HEK293 (cell line): ENCODE measurements at regions not wholly inside any gene's neighbourhood (a gene's known extent, or its start where the extent isn't known, plus 50 kb on each side); places are given as distances from the start of the nearest gene placed in this dataset.

Source experiments
- CTCF ChIA-PET: fragments of 350-600 bp; formaldehyde crosslinking; extraction: SDS; loops from one replicate; lab custom pipeline; 2021; ENCODE audit warnings: antibody characterized with exemption; lab: Yijun Ruan, JAX
- POLR2A ChIA-PET: fragments of 300-600 bp; formaldehyde crosslinking; extraction: SDS; loops from one replicate; lab custom pipeline; 2020; ENCODE audit warnings: antibody characterized with exemption, inconsistent platforms; lab: Yijun Ruan, JAX
- H3K27ac ChIP-seq: fragments of 200-500 bp; sonication (Bioruptor generic); 2 replicates; pipeline ENCODE4 v1.5.1; 2014; ENCODE audit warnings: low read depth, low read length, control low read depth, inconsistent platforms; ENCODE audit errors: extremely low read depth
- H3K36me3 ChIP-seq, 2 experiments: fragments of 200-500 bp in 1 of 2; sonication (Bioruptor generic) in 1 of 2; 1 replicate in 1 of 2; 2 replicates in 1 of 2; pipeline ENCODE4 v1.5.1; 2014 to 2017; ENCODE audit warnings: inconsistent platforms in 2 of 2, low read length in 2 of 2; ENCODE audit not compliant: control insufficient read depth in 2 of 2, insufficient read depth in 1 of 2
- H3K4me1 ChIP-seq: fragments of 200-500 bp; sonication (Bioruptor generic); 2 replicates; pipeline ENCODE4 v1.5.1; 2014; ENCODE audit warnings: mild to moderate bottlenecking, low read length, inconsistent platforms; ENCODE audit not compliant: control insufficient read depth, insufficient read depth
- H3K4me3 ChIP-seq: 2 replicates; pipeline ENCODE4 v1.5.1; 2011; ENCODE audit warnings: low read depth, mild to moderate bottlenecking, control low read depth, low read length, moderate library complexity
- H3K9me3 ChIP-seq: fragments of 200-500 bp; sonication (Bioruptor generic); 2 replicates; pipeline ENCODE4 v1.5.1; 2014; ENCODE audit warnings: low read depth, low read length, inconsistent platforms; ENCODE audit not compliant: control insufficient read depth, insufficient read depth
- FEZF1 ChIP-seq: fragments of 450-650 bp; formaldehyde crosslinking; IDR thresholded peaks from 2 replicates; pipeline ENCODE4 v1.5.1; 2016; ENCODE audit warnings: missing biosample characterization, missing genetic modification characterization
- REPIN1 ChIP-seq: fragments of 450-650 bp; formaldehyde crosslinking; IDR thresholded peaks from 2 replicates; pipeline ENCODE4 v1.5.1; 2017; ENCODE audit warnings: missing biosample characterization, missing genetic modification characterization, low read depth
- SCRT1 ChIP-seq: fragments of 450-650 bp; formaldehyde crosslinking; IDR thresholded peaks from 2 replicates; pipeline ENCODE4 v1.5.1; 2016; ENCODE audit warnings: missing biosample characterization, missing genetic modification characterization, borderline replicate concordance
- SCRT2 ChIP-seq: fragments of 450-650 bp; formaldehyde crosslinking; IDR thresholded peaks from 2 replicates; pipeline ENCODE4 v1.5.1; 2016; ENCODE audit warnings: missing biosample characterization, missing genetic modification characterization
- ZFHX2 ChIP-seq: fragments of 450-650 bp; formaldehyde crosslinking; conservative IDR thresholded peaks from 2 replicates; pipeline ENCODE4 v1.5.1; 2016; ENCODE audit warnings: missing biosample characterization, missing genetic modification characterization
- ZFP69B ChIP-seq: fragments of 450-650 bp; formaldehyde crosslinking; IDR thresholded peaks from 2 replicates; pipeline ENCODE4 v1.5.1; 2016; ENCODE audit warnings: missing biosample characterization, missing genetic modification characterization
- ZNF23 ChIP-seq: fragments of 450-650 bp; formaldehyde crosslinking; IDR thresholded peaks from 2 replicates; pipeline ENCODE4 v1.5.1; 2016; ENCODE audit warnings: missing biosample characterization, missing genetic modification characterization, borderline replicate concordance
- ZNF350 ChIP-seq: fragments of 450-650 bp; formaldehyde crosslinking; IDR thresholded peaks from 2 replicates; pipeline ENCODE4 v1.5.0; 2017; ENCODE audit warnings: missing biosample characterization, mild to moderate bottlenecking, missing genetic modification characterization
- ZNF394 ChIP-seq: fragments of 450-650 bp; formaldehyde crosslinking; IDR thresholded peaks from 2 replicates; pipeline ENCODE4 v1.5.1; 2016; ENCODE audit warnings: missing biosample characterization, missing genetic modification characterization, mild to moderate bottlenecking, moderate library complexity, borderline replicate concordance
- ZNF426 ChIP-seq: fragments of 450-650 bp; formaldehyde crosslinking; IDR thresholded peaks from 2 replicates; pipeline ENCODE4 v1.5.1; 2017; ENCODE audit warnings: missing biosample characterization, missing genetic modification characterization, mild to moderate bottlenecking, inconsistent platforms, moderate library complexity
- ZNF521 ChIP-seq: fragments of 450-650 bp; formaldehyde crosslinking; IDR thresholded peaks from 2 replicates; pipeline ENCODE4 v1.5.1; 2017; ENCODE audit warnings: missing biosample characterization, mild to moderate bottlenecking, missing genetic modification characterization
- ZNF544 ChIP-seq: fragments of 450-650 bp; formaldehyde crosslinking; IDR thresholded peaks from 2 replicates; pipeline ENCODE4 v1.5.0; 2017; ENCODE audit warnings: missing biosample characterization, missing genetic modification characterization
- ZNF571 ChIP-seq: fragments of 450-650 bp; formaldehyde crosslinking; IDR thresholded peaks from 2 replicates; pipeline ENCODE4 v1.5.0; 2017; ENCODE audit warnings: missing biosample characterization, missing genetic modification characterization
- ZNF600 ChIP-seq: fragments of 450-650 bp; formaldehyde crosslinking; IDR thresholded peaks from 2 replicates; pipeline ENCODE4 v1.5.1; 2016; ENCODE audit warnings: missing biosample characterization, missing genetic modification characterization
- ZNF621 ChIP-seq: fragments of 450-650 bp; formaldehyde crosslinking; IDR thresholded peaks from 2 replicates; pipeline ENCODE4 v1.5.1; 2017; ENCODE audit warnings: missing biosample characterization, missing genetic modification characterization
- ZNF654 ChIP-seq: fragments of 450-650 bp; formaldehyde crosslinking; IDR thresholded peaks from 2 replicates; pipeline ENCODE4 v1.5.1; 2016; ENCODE audit warnings: low read depth, missing biosample characterization, missing genetic modification characterization
- ZNF677 ChIP-seq: fragments of 450-650 bp; IDR thresholded peaks from 2 replicates; pipeline ENCODE4 v1.5.0; 2018; ENCODE audit warnings: missing biosample characterization, mild to moderate bottlenecking, missing genetic modification characterization, moderate library complexity
- ZSCAN16 ChIP-seq: fragments of 450-650 bp; formaldehyde crosslinking; IDR thresholded peaks from 2 replicates; pipeline ENCODE4 v1.5.1; 2016; ENCODE audit warnings: missing biosample characterization, missing genetic modification characterization
- TF ChIP-seq, protein P1 (sequence below): fragments of 450-650 bp; formaldehyde crosslinking; IDR thresholded peaks from 2 replicates; pipeline ENCODE4 v1.5.1; 2016; ENCODE audit warnings: missing biosample characterization, missing genetic modification characterization, borderline replicate concordance
- TF ChIP-seq, protein P2 (sequence below): fragments of 450-650 bp; formaldehyde crosslinking; IDR thresholded peaks from 2 replicates; pipeline ENCODE4 v1.5.1; 2017; ENCODE audit warnings: missing biosample characterization, missing genetic modification characterization
- TF ChIP-seq, protein P3 (sequence below): fragments of 450-650 bp; formaldehyde crosslinking; IDR thresholded peaks from 2 replicates; pipeline ENCODE4 v1.5.1; 2017; ENCODE audit warnings: missing biosample characterization, missing genetic modification characterization
- TF ChIP-seq, protein P4 (sequence below): fragments of 450-650 bp; formaldehyde crosslinking; IDR thresholded peaks from 2 replicates; pipeline ENCODE4 v1.5.1; 2017; ENCODE audit warnings: missing biosample characterization, missing genetic modification characterization
- TF ChIP-seq, protein P5 (sequence below): fragments of 450-650 bp; formaldehyde crosslinking; IDR thresholded peaks from 2 replicates; pipeline ENCODE4 v1.5.1; 2016; ENCODE audit warnings: missing biosample characterization, missing genetic modification characterization
- TF ChIP-seq, protein P6 (sequence below): fragments of 450-650 bp; formaldehyde crosslinking; conservative IDR thresholded peaks from 2 replicates; pipeline ENCODE4 v1.5.1; 2016; ENCODE audit warnings: low read depth, missing biosample characterization, missing genetic modification characterization

DNA sequence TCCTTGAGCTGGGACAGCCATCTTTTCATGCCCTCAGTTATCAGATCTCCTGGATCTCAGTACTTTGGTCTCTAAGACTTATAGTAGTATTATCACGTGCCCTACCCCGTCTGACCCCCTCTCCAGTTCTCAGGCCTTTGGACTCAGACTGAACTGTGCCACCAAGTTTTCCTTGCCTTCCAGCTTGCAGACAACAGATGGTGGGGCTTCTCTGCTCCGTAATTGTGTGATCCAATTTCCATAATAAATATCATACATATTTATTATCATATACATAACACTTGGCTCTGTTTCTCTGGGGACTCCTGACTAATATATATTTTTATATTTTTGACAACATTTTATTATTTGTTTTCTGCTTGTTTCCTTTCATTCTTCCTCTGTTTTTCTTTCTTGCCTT lies 458.8 kb upstream of the SEMA6D start:
- ChIA-PET CTCF (interaction anchor here (0.6 kb wide), 1 partner anchor 53 kb away, joined by 3 read pairs; no protein-coding TSS in a partner anchor), POLR2A (no interaction called here)
- H3K9me3 ChIP-seq = no peaks in the 10 kb centered on the region
- no peaks in the 10 kb centered on the region for H3K36me3 ChIP-seq
- H3K4me3 ChIP-seq = no peak overlapping the region
- H3K27ac ChIP-seq = no peak overlapping the region
- TF ChIP-seq ZNF677 = no peak
- TF ChIP-seq SCRT2 (tag by site-specific recombination) = no peak
- TF ChIP-seq ZFHX2 (tag by site-specific recombination) = no peak
- TF ChIP-seq, protein P1, sequence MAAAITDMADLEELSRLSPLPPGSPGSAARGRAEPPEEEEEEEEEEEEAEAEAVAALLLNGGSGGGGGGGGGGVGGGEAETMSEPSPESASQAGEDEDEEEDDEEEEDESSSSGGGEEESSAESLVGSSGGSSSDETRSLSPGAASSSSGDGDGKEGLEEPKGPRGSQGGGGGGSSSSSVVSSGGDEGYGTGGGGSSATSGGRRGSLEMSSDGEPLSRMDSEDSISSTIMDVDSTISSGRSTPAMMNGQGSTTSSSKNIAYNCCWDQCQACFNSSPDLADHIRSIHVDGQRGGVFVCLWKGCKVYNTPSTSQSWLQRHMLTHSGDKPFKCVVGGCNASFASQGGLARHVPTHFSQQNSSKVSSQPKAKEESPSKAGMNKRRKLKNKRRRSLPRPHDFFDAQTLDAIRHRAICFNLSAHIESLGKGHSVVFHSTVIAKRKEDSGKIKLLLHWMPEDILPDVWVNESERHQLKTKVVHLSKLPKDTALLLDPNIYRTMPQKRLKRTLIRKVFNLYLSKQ (tag by site-specific recombination) = no peak
- TF ChIP-seq, protein P2, sequence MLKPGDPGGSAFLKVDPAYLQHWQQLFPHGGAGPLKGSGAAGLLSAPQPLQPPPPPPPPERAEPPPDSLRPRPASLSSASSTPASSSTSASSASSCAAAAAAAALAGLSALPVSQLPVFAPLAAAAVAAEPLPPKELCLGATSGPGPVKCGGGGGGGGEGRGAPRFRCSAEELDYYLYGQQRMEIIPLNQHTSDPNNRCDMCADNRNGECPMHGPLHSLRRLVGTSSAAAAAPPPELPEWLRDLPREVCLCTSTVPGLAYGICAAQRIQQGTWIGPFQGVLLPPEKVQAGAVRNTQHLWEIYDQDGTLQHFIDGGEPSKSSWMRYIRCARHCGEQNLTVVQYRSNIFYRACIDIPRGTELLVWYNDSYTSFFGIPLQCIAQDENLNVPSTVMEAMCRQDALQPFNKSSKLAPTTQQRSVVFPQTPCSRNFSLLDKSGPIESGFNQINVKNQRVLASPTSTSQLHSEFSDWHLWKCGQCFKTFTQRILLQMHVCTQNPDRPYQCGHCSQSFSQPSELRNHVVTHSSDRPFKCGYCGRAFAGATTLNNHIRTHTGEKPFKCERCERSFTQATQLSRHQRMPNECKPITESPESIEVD = no peak
- no peak for TF ChIP-seq ZFP69B (tag by site-specific recombination)
- TF ChIP-seq, protein P3, sequence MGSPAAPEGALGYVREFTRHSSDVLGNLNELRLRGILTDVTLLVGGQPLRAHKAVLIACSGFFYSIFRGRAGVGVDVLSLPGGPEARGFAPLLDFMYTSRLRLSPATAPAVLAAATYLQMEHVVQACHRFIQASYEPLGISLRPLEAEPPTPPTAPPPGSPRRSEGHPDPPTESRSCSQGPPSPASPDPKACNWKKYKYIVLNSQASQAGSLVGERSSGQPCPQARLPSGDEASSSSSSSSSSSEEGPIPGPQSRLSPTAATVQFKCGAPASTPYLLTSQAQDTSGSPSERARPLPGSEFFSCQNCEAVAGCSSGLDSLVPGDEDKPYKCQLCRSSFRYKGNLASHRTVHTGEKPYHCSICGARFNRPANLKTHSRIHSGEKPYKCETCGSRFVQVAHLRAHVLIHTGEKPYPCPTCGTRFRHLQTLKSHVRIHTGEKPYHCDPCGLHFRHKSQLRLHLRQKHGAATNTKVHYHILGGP (tag by site-specific recombination) = no peak
- TF ChIP-seq, protein P4, sequence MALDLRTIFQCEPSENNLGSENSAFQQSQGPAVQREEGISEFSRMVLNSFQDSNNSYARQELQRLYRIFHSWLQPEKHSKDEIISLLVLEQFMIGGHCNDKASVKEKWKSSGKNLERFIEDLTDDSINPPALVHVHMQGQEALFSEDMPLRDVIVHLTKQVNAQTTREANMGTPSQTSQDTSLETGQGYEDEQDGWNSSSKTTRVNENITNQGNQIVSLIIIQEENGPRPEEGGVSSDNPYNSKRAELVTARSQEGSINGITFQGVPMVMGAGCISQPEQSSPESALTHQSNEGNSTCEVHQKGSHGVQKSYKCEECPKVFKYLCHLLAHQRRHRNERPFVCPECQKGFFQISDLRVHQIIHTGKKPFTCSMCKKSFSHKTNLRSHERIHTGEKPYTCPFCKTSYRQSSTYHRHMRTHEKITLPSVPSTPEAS = no peak
- no peak for TF ChIP-seq ZNF621 (tag by site-specific recombination)
- no peak for TF ChIP-seq ZSCAN16 (tag by site-specific recombination)
- TF ChIP-seq ZNF23 = no peak
- TF ChIP-seq, protein P5, sequence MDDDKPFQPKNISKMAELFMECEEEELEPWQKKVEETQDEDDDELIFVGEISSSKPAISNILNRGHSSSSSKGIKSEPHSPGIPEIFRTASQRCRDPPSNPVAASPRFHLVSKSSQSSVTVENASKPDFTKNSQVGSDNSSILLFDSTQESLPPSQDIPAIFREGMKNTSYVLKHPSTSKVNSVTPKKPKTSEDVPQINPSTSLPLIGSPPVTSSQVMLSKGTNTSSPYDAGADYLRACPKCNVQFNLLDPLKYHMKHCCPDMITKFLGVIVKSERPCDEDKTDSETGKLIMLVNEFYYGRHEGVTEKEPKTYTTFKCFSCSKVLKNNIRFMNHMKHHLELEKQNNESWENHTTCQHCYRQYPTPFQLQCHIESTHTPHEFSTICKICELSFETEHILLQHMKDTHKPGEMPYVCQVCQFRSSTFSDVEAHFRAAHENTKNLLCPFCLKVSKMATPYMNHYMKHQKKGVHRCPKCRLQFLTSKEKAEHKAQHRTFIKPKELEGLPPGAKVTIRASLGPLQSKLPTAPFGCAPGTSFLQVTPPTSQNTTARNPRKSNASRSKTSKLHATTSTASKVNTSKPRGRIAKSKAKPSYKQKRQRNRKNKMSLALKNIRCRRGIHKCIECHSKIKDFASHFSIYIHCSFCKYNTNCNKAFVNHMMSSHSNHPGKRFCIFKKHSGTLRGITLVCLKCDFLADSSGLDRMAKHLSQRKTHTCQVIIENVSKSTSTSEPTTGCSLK (tag by site-specific recombination) = no peak
- TF ChIP-seq SCRT1 (tag by site-specific recombination) = no peak
- no peak for TF ChIP-seq ZNF571 (tag by site-specific recombination)
- no peak for TF ChIP-seq REPIN1
- no peak for TF ChIP-seq ZNF521 (tag by site-specific recombination)
- H3K4me1 ChIP-seq = no peaks in the 10 kb centered on the region

DNA sequence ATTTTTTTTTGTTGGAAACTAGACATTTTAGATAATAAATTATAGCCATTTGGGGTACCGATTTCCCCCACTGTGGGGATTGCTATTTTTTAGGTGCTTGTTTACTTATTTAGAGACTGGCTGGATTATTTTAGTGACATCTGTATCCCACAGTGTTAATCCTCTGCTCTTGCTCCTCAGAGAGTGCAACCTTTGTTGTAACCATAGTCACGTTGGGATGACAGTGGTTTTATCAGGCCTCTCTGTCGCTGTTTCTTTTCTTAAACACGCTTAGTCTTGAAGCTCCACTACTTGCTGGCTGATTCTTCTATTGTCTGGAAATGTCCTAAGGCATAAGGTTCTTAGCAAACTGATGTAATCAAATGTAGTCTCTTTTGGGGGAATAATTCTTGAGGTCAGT lies 451.6 kb upstream of the SEMA6D start:
- Histone ChIP-seq H3K36me3 (no peaks in the 10 kb centered on the region), H3K27ac (no peak overlapping the region), H3K4me1 (no peaks in the 10 kb centered on the region), H3K4me3 (no peak overlapping the region), H3K9me3 (no peaks in the 10 kb centered on the region)
- POLR2A ChIA-PET = no interaction called here
- CTCF ChIA-PET = no interaction called here
- no peak for TF ChIP-seq ZNF600
- no peak for TF ChIP-seq ZNF394
- no peak for TF ChIP-seq ZNF544 (tag by site-specific recombination)
- no peak for TF ChIP-seq ZNF654 (tag by site-specific recombination)
- TF ChIP-seq, protein P6, sequence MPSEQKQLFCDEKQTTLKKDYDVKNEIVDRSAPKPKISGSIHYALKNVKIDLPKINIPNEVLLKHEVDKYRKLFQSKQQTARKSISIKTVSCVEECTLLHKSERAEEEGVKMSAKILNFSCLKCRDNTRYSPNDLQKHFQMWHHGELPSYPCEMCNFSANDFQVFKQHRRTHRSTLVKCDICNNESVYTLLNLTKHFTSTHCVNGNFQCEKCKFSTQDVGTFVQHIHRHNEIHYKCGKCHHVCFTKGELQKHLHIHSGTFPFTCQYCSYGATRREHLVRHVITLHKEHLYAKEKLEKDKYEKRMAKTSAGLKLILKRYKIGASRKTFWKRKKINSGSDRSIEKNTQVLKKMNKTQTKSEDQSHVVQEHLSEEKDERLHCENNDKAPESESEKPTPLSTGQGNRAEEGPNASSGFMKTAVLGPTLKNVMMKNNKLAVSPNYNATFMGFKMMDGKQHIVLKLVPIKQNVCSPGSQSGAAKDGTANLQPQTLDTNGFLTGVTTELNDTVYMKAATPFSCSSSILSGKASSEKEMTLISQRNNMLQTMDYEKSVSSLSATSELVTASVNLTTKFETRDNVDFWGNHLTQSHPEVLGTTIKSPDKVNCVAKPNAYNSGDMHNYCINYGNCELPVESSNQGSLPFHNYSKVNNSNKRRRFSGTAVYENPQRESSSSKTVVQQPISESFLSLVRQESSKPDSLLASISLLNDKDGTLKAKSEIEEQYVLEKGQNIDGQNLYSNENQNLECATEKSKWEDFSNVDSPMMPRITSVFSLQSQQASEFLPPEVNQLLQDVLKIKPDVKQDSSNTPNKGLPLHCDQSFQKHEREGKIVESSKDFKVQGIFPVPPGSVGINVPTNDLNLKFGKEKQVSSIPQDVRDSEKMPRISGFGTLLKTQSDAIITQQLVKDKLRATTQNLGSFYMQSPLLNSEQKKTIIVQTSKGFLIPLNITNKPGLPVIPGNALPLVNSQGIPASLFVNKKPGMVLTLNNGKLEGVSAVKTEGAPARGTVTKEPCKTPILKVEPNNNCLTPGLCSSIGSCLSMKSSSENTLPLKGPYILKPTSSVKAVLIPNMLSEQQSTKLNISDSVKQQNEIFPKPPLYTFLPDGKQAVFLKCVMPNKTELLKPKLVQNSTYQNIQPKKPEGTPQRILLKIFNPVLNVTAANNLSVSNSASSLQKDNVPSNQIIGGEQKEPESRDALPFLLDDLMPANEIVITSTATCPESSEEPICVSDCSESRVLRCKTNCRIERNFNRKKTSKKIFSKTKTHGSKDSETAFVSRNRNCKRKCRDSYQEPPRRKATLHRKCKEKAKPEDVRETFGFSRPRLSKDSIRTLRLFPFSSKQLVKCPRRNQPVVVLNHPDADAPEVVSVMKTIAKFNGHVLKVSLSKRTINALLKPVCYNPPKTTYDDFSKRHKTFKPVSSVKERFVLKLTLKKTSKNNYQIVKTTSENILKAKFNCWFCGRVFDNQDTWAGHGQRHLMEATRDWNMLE (tag by site-specific recombination) = no peak
- no peak for TF ChIP-seq ZNF350 (tag by site-specific recombination)
- TF ChIP-seq FEZF1 (tag by site-specific recombination) = no peak
- TF ChIP-seq ZNF426 (tag by site-specific recombination) = no peak
